CD4-positive, alpha-beta T cell treated with Interleukin-17A for 1 hour (primary cell): ENCODE measurements at regions not wholly inside any gene's neighbourhood (a gene's known extent, or its start where the extent isn't known, plus 50 kb on each side); places are given as distances from the start of the nearest gene placed in this dataset.

Experiments used
- DNase-seq: peaks from one replicate; pipeline ENCODE4 v3.0.0-alpha.2; 2020

- no peak for DNase-seq
These were observed 108.5 kb downstream of the C9orf152 start for GRCh38 chr9:110099236-110100095.

DNA sequence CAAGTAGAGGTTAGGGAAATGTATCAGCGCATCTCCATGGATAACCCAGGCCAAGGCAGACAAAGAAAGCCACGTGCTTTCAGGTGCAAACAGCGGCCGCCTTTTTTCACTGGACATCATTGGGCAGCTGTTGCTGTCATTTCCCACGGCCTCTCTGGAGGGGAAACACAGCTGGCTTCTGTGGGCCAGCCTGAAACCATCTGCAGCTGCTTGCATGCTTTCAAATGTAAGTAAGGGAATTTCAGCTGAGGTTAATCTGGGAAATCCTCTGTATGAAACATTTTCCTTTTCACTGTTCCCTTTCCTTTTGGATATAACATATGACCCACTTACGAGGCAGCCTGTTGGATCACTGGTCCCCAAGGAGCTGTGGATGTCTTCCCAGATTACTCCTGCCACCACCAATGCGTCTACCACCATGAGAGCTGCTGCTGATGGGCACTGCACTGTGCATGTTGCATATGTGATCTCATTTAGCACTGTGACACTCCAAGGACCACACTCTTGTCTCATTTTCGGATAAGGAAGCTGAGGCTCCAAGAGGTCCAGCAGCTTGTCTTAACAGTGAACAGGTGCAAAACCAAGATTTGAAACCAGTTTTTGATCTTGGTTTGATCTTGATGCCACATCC is 106.3 kb downstream of the C9orf152 start:
- DNase-seq = no peak

GRCh38 chr9:110103257-110103656 is 104.7 kb downstream of the C9orf152 start:
- no peak for DNase-seq

GRCh38 chr9:110104261-110104809 is 103.6 kb downstream of the C9orf152 start:
- no peak for DNase-seq

DNA sequence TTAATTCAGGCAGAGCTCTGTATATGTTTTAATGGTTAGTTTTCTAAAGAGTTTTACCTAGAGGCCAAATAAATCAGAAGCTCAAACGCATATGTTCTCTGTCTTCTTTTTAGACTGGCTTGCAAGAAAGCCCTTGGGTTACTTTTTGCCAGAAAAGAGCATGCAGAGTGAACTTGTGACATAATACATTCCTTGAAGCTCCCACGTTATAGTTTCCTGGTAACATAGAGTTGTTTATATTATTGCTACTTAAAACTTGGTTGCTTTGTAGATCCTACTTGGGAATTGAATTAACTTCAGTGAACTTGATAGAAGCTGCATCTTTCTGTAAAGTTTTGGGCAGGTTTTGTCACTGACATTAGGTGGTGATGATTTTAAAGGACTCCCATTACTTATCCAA is 102.9 kb downstream of the C9orf152 start:
- DNase-seq = no peak

DNA sequence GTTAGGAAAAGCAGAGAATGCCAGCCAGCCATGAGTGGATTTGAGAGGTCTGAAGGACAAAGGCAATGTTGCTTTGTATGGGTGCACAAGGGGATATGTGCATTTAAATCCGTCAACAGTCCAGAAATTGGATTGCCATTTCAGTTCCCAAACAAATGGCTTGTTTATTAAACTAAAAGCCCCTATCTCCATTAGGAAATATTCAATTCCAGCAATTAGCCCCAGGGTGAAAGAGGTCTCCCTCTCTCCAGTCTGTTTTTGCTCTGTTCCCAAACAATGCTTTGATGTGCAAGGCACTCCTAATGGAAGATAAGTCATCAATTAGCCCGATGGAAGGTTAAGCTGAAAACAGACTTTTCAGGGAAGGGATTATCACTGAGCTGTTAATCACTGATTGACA is 101.3 kb downstream of the C9orf152 start:
- DNase-seq = no peak

- no peak for DNase-seq
These were observed 98.4 kb downstream of the C9orf152 start for GRCh38 chr9:110109333-110110092.

- no peak for DNase-seq
These were observed 97.8 kb downstream of the C9orf152 start for GRCh38 chr9:110110154-110110553.

DNA sequence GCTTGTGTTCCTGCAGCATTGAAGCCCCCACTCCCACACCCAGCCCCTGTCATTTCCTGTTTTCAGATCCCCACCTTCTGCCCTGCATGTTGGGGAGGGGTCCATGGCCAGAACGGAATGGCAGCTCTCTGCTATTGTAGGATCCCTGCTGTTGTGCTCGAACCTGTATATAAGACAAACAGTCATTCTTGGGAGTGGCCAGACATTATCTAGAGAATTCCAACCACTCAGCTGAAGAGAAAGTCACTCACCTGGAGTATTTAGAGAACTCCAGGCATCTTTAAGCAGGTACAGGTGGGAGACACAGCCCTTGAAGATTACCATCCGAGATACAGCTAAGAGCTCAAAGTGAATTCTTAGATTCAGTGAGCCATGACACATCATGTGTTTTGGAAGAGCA is 96.1 kb downstream of the C9orf152 start:
- DNase-seq = no peak

GRCh38 chr9:110112792-110113191 is 95.2 kb downstream of the C9orf152 start:
- no peak for DNase-seq

DNA sequence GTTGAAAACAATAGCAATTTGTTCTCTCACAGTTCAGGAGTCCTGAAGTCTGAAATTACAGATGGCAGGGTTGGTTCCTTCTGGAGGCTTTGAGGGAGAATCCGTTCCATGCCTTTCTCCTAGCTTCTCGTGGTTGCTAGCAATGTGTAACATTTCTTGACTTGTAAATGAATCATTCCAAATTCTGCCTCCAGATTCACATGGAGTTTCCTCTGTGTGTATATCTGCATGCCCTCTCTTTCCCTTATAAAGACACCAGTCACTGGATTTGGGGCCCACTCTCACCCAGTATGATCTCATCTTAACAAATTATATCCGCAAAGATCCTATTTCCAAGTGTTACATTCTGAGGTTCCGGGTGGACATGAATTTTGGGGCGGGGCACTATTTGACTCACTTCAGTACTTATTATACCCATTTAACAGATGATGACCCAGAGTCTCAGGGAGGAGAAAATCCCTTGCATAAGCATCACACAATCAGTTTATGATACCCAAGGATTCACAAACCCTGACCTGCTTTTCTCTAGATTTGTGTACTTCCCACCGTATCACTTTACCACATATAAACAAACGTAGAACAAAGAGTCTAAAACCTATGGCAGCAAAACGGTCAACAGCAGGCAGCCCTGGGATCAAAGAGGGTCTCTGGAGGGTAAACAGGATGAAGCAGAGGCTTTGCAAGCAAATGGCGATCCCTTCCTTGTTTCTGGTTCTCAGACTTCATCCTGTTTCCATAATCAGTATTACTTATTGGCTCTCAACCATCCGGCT is 93.7 kb downstream of the C9orf152 start:
- DNase-seq = no peak

DNA sequence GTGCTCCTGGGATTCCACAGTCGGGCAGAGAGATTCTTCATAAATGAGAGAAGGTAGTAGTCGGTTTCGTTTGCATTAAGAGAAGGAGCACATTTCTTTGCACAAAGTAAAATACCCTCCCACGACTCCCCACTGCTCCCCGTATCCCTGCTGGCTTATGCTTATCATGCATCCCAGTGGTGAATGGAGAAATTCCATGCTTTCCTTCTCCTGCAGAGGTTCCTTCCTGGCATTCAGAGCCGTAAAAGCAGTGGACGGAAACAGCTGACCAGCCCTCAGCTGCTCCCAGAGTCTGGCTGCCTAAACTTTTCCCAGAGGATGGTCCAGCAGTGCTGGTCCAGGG is 93.1 kb downstream of the C9orf152 start:
- DNase-seq = no peak

DNA sequence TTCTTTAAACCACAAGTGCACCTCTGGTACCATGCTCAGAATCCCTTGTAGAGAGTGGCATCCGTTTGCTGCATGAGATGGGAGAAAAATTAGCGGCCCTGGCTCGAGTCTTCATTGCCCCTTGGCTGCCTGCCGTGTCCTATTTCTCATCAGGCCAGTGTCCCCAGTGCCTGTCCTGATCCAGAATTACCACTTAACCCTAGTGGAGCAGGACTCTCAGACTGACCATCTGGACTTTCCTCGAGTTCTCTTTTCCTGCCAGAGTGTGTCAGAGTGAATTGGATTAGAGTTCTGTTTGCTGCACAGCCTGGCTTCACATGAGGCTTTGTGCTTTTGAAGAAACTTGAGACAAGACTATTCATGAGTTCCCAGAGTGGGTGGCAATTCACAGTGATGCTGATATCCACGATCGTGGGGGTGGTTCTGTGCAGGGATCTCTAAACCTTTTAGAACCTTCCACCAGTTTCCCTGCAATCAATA is 92.6 kb downstream of the C9orf152 start:
- no peak for DNase-seq

GRCh38 chr9:110115826-110116542 is 92.0 kb downstream of the C9orf152 start:
- no peak for DNase-seq

DNA sequence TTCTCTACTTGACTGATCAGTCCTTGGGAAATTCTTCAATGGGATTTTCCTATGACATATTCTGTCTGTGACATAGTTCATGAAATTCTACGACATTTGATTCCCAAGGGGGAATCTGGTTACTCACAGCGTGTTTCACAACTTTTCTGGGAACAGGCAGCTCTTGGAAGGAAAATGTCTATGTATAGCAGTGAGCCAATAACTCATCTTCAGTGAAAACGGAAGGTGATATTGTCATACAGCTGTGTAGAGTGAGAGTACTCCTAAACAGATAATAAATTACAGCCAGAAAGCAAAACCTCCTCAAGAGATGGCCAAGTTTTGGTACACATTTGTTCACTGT is 91.4 kb downstream of the C9orf152 start:
- DNase-seq = no peak

DNA sequence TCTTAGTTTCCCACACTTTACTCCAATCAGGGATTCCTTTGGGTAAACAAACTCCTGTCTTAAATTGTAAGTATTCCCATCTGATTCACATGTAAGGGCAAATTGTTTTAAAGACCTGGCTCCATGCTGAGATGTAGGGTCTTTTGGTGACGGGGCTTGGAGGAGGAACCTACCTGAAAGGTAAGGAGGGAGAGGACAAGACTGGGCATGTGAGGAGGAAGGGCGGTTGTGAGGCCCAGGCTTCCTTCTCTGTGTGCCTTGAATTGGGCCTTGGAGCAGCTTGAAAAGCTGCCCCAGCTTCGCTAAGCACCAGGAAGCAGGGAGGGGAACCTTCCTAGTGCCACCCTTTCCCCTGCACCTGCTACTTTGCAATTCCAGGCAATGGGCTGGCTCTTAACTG is 86.8 kb downstream of the C9orf152 start:
- DNase-seq = no peak

GRCh38 chr9:110123341-110124095 is 84.4 kb downstream of the C9orf152 start:
- no peak for DNase-seq

GRCh38 chr9:110124439-110124838 is 83.5 kb downstream of the C9orf152 start:
- no peak for DNase-seq

GRCh38 chr9:110125207-110125751 is 82.7 kb downstream of the C9orf152 start:
- no peak for DNase-seq

GRCh38 chr9:110125763-110126351 is 82.1 kb downstream of the C9orf152 start:
- no peak for DNase-seq
